GM18867 (cell line): ENCODE measurements at regions not wholly inside any gene's neighbourhood (a gene's known extent, or its start where the extent isn't known, plus 50 kb on each side); places are given as distances from the start of the nearest gene placed in this dataset.
"Not testable (repeated sequence)": the region's sequence is repeated elsewhere in the genome, so short reads cannot be mapped to it uniquely, and the experiment has no call there.

ENCODE experiments used
- ATAC-seq: cut with Tn5 transposase; IDR thresholded peaks from one replicate; pipeline ENCODE4 v1.9.1; 2021; ENCODE audit warnings: mild to moderate bottlenecking, moderate library complexity; ENCODE audit not compliant: unreplicated experiment

- ATAC-seq = no peak
These were observed 319.6 kb downstream of the ZNF326 start for GRCh38 chr1:90314533-90314932.

GRCh38 chr1:90313778-90314177, 318.9 kb downstream of the ZNF326 start:
- ATAC-seq = no peak

- no peak for ATAC-seq
These were observed 314.9 kb downstream of the ZNF326 start for GRCh38 chr1:90309806-90310205.

GRCh38 chr1:90308421-90308820, 313.5 kb downstream of the ZNF326 start:
- ATAC-seq = no peak

- no peak for ATAC-seq
These were observed 310.7 kb downstream of the ZNF326 start for GRCh38 chr1:90305577-90305976.

GRCh38 chr1:90296327-90296726, 301.4 kb downstream of the ZNF326 start:
- ATAC-seq = no peak

GRCh38 chr1:90295534-90295933, 300.6 kb downstream of the ZNF326 start:
- ATAC-seq = no peak

GRCh38 chr1:90291431-90292216, 296.7 kb downstream of the ZNF326 start:
- no peak for ATAC-seq

GRCh38 chr1:90282811-90283210, 287.9 kb downstream of the ZNF326 start:
- no peak for ATAC-seq

GRCh38 chr1:90281886-90282285, 287.0 kb downstream of the ZNF326 start:
- not testable (repeated sequence) for ATAC-seq

GRCh38 chr1:90277270-90277669, 282.4 kb downstream of the ZNF326 start:
- ATAC-seq = no peak

GRCh38 chr1:90274376-90274775, 279.5 kb downstream of the ZNF326 start:
- no peak for ATAC-seq

- ATAC-seq = no peak
These were observed 278.4 kb downstream of the ZNF326 start for GRCh38 chr1:90273241-90273774.

GRCh38 chr1:90262791-90263190, 267.9 kb downstream of the ZNF326 start:
- no peak for ATAC-seq

GRCh38 chr1:90262286-90262685, 267.4 kb downstream of the ZNF326 start:
- ATAC-seq = no peak

- ATAC-seq = no peak
These were observed 251.2 kb downstream of the ZNF326 start for GRCh38 chr1:90246069-90246468.

GRCh38 chr1:90236493-90236892, 241.6 kb downstream of the ZNF326 start:
- no peak for ATAC-seq

GRCh38 chr1:90223401-90223800, 228.5 kb downstream of the ZNF326 start:
- ATAC-seq = no peak

GRCh38 chr1:90220941-90221693, 226.2 kb downstream of the ZNF326 start:
- ATAC-seq = no peak

GRCh38 chr1:90220496-90220895, 225.6 kb downstream of the ZNF326 start:
- ATAC-seq = no peak

GRCh38 chr1:90219166-90219871, 224.4 kb downstream of the ZNF326 start:
- ATAC-seq = not testable (repeated sequence)
